Parathyroid adenoma (tissue), 2 donors: ENCODE measurements at regions not wholly inside any gene's neighbourhood (a gene's known extent, or its start where the extent isn't known, plus 50 kb on each side); places are given as distances from the start of the nearest gene placed in this dataset.

Experiments used
- H2AFZ ChIP-seq: fragments of 300-600 bp; sonication (generic); one replicate; pipeline ENCODE4 v1.7.0; 2017; ENCODE audit warnings: antibody characterized with exemption, mild to moderate bottlenecking
- H3K27ac ChIP-seq: fragments of 300-600 bp; sonication (generic); one replicate; pipeline ENCODE4 v1.7.0; 2017
- H3K27me3 ChIP-seq: fragments of 300-600 bp; sonication (generic); one replicate; pipeline ENCODE4 v1.7.0; 2017; ENCODE audit warnings: low read length; ENCODE audit not compliant: control insufficient read depth, insufficient read depth
- H3K36me3 ChIP-seq: fragments of 300-600 bp; sonication (generic); one replicate; pipeline ENCODE4 v1.7.0; 2017; ENCODE audit warnings: low read length; ENCODE audit not compliant: control insufficient read depth, insufficient read depth
- H3K4me1 ChIP-seq: fragments of 300-600 bp; sonication (generic); one replicate; pipeline ENCODE4 v1.7.0; 2017; ENCODE audit warnings: control low read depth
- H3K4me2 ChIP-seq: fragments of 300-600 bp; sonication (generic); one replicate; pipeline ENCODE4 v1.7.0; 2017; ENCODE audit warnings: low read length
- H3K4me3 ChIP-seq: fragments of 300-600 bp; sonication (generic); one replicate; pipeline ENCODE4 v1.7.0; 2017; ENCODE audit warnings: low read depth, low read length
- H3K79me2 ChIP-seq: fragments of 300-600 bp; sonication (generic); one replicate; pipeline ENCODE4 v1.7.0; 2017; ENCODE audit warnings: control low read depth
- H3K9ac ChIP-seq: fragments of 300-600 bp; sonication (generic); one replicate; pipeline ENCODE4 v1.7.0; 2017; ENCODE audit warnings: mild to moderate bottlenecking
- H3K9me3 ChIP-seq: fragments of 300-600 bp; sonication (generic); one replicate; pipeline ENCODE4 v1.7.0; 2017; ENCODE audit warnings: low read length; ENCODE audit not compliant: control insufficient read depth
- TF ChIP-seq, protein P1 (sequence below): fragments of 300-600 bp; sonication (generic); IDR thresholded peaks from one replicate; pipeline ENCODE4 v1.7.0; 2017; ENCODE audit warnings: antibody characterized with exemption, mild to moderate bottlenecking
- donor health status: primary hyperparathyroidism.

DNA sequence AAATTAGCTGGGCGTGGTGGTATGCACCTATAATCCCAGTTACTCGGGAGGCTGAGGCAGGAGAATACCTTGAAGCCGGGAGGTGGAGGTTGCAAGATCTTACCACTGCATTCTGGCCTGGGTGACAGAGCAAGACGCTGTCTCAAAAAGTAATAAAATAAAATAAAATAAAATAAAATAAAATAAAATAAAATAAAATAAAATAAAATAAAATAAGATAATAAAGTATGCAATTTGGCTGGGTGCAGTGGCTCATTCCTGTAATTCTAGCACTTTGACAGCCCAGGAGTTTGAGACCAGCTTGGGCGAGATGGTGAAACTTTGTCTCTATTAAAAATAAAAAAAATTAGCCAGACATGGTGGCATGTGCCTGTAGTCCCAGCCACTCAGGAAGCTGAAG is 85.6 kb upstream of the XPO1 start:
- TF ChIP-seq, protein P1, sequence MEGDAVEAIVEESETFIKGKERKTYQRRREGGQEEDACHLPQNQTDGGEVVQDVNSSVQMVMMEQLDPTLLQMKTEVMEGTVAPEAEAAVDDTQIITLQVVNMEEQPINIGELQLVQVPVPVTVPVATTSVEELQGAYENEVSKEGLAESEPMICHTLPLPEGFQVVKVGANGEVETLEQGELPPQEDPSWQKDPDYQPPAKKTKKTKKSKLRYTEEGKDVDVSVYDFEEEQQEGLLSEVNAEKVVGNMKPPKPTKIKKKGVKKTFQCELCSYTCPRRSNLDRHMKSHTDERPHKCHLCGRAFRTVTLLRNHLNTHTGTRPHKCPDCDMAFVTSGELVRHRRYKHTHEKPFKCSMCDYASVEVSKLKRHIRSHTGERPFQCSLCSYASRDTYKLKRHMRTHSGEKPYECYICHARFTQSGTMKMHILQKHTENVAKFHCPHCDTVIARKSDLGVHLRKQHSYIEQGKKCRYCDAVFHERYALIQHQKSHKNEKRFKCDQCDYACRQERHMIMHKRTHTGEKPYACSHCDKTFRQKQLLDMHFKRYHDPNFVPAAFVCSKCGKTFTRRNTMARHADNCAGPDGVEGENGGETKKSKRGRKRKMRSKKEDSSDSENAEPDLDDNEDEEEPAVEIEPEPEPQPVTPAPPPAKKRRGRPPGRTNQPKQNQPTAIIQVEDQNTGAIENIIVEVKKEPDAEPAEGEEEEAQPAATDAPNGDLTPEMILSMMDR, result no peak
- Histone ChIP-seq H3K4me2 (no peak overlapping the region), H2AFZ (no peak overlapping the region)

DNA sequence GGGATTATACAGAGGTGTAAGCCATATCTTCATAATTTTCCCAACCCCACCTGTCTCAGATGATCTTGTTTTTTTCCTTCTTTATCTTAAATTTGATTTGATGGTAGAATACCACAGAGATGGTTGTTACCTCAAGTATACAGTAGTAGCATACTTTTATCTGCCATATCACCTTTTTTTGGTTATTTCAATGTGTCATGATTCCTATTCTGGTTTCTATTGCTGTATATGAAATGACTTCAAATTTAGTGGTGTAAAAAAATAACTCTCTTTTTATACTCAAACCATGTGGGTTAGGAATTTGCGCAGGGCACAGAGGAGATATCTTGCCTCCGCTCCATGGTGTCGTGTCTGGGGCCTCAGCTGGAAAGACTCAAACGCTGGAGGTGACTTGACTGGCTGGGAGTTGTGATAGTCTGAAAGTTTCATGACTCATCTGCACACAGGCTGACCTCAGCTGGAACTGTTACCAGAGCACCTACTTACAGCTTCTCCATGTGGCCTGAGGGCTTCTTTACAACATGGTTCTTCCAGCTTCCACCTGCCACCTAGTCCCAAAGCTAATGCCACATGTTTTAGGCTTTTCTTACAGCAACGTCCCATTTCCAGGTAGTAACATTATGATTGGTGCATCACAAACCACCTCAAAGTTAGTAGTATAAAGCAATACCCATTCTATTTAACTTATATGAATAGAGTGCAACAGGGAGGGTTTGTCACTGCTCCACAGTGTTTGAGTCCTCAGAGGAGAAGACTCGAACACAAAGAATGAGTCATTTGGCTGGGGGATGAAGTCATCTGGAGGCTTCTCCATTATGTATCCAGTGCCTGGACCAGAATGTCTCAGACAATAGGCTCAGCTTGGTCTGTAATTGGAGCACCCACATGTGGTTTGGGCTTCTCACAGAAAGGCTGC is 82.3 kb upstream of the XPO1 start:
- TF ChIP-seq, protein P1, result no peak
- Histone ChIP-seq H3K27me3 (no peaks in the 10 kb centered on the region), H3K79me2 (no peaks in the 10 kb centered on the region), H3K27ac (no peak overlapping the region), H3K9me3 (no peaks in the 10 kb centered on the region), H3K4me2 (no peak overlapping the region), H3K9ac (no peak overlapping the region), H2AFZ (no peak overlapping the region), H3K36me3 (no peaks in the 10 kb centered on the region), H3K4me3 (no peak overlapping the region), H3K4me1 (no peaks in the 10 kb centered on the region)

More for the DNA sequence above, 85.6 kb upstream of the XPO1 start:
- H3K79me2 ChIP-seq, result no peaks in the 10 kb centered on the region
- H3K4me1 ChIP-seq, result no peaks in the 10 kb centered on the region
- H3K9me3 ChIP-seq, result no peaks in the 10 kb centered on the region
- H3K4me3 ChIP-seq, result no peak overlapping the region
- no peak overlapping the region for H3K9ac ChIP-seq
- H3K36me3 ChIP-seq, result no peaks in the 10 kb centered on the region
- no peaks in the 10 kb centered on the region for H3K27me3 ChIP-seq
- no peak overlapping the region for H3K27ac ChIP-seq

DNA sequence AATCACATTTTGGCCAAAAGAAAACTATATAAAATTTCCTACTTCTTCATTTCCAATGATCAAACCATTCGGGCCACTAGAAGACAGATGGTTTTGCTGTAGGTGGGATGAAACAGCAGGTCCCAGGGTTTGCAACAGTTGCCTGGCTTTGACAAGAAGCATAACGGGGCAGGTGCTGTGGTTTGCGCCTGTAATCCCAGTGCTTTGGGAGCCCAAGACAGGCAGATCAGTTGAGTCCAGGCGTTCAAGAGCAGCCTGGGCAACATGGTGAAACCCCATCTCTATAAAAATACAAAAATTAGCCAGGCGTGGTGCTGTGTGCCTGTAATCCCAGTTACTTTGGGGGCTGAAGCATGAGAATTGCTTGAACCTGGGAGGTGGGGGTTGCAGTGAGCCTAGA is 81.4 kb upstream of the XPO1 start:
- Histone ChIP-seq H3K9me3 (no peaks in the 10 kb centered on the region), H3K4me1 (no peaks in the 10 kb centered on the region), H2AFZ (no peak overlapping the region), H3K4me2 (no peak overlapping the region), H3K27me3 (no peaks in the 10 kb centered on the region), H3K79me2 (no peaks in the 10 kb centered on the region), H3K9ac (no peak overlapping the region), H3K27ac (no peak overlapping the region), H3K4me3 (no peak overlapping the region), H3K36me3 (no peaks in the 10 kb centered on the region)
- TF ChIP-seq, protein P1, result no peak

DNA sequence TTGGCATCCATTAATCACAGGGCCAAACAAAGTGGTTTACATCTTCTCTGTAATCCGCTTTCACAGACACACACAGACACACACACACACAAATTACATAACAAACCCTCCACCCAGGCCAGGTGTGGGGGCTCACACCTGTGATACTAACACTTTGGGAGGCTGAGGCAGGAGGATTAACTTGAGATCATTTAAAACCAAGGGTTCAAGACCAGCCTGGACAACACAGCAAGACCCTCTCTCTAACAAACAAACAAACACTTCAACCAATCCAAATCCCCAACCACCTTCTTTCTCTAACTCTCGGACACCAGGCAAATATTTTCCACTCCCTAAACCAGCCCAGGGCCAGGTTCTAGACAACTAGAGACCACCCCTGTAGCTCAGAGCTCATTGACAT is 79.5 kb upstream of the XPO1 start:
- H3K4me2 ChIP-seq, result no peak overlapping the region
- H3K4me3 ChIP-seq, result no peak overlapping the region
- H2AFZ ChIP-seq, result no peak overlapping the region
- H3K4me1 ChIP-seq, result no peaks in the 10 kb centered on the region
- no peaks in the 10 kb centered on the region for H3K79me2 ChIP-seq
- TF ChIP-seq, protein P1, result no peak
- H3K27me3 ChIP-seq, result no peaks in the 10 kb centered on the region
- no peak overlapping the region for H3K9ac ChIP-seq
- no peak overlapping the region for H3K27ac ChIP-seq
- no peaks in the 10 kb centered on the region for H3K36me3 ChIP-seq
- H3K9me3 ChIP-seq, result no peaks in the 10 kb centered on the region

DNA sequence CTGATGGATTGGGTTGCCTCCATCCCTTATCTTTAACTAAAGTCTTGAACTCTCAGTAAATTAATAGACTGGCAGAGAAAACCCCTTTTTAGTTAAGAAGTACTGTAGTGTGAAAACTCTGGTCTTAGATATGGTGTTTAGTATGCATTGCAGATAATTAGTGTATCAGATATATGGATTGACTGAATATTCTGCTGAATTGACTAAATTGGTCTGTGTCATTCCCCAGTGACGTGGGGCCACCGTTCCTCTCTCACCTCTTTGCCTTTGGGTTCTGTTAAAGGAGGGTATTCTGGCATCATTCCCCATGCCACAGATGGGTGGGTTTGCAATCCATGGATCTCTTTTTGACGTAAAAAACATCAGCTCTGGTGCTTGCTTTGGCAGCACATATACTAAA is 67.1 kb upstream of the XPO1 start:
- no peaks in the 10 kb centered on the region for H3K27me3 ChIP-seq
- H3K4me2 ChIP-seq, result no peak overlapping the region
- no peaks in the 10 kb centered on the region for H3K9me3 ChIP-seq
- H3K4me3 ChIP-seq, result no peak overlapping the region
- H3K9ac ChIP-seq, result no peak overlapping the region
- no peak overlapping the region for H3K27ac ChIP-seq
- no peak overlapping the region for H2AFZ ChIP-seq
- no peaks in the 10 kb centered on the region for H3K79me2 ChIP-seq
- H3K4me1 ChIP-seq, result no peaks in the 10 kb centered on the region
- TF ChIP-seq, protein P1, result no peak
- no peaks in the 10 kb centered on the region for H3K36me3 ChIP-seq
